ENCODE measurements at regions not wholly inside any gene's neighbourhood (a gene's known extent, or its start where the extent isn't known, plus 50 kb on each side); places are given as distances from the start of the nearest gene placed in this dataset.

DNA sequence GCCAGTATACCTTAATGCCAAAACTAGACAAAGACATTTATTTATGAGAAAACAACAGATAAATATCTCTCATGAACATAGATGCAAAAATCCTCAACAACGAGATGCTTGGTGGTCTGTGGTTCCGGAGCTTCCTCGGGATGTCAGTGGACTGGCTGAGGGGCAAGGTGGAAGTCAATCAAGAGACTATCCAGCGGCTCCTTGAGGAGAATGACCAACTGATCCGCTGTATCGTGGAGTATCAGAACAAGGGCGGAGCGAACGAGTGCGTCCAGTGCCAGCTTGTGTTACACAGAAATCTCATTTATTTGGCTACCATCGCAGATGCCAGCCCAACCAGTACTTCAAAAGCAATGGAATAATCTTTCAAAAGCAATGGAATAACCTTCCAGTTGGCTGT is 60.0 kb upstream of the PARD3 start:
- H3K9ac ChIP-seq (ENCODE audit: low read length in 3 of 3) = no peak overlapping the region
- no peaks in the 10 kb centered on the region for H3K4me1 ChIP-seq (ENCODE audit: control insufficient read depth in 2 of 3, insufficient read depth in 2 of 3, low read depth in 1 of 3, low read length in 3 of 3)
- H3K27ac ChIP-seq (ENCODE audit: low read depth in 2 of 2, low read length in 2 of 2) = no peak overlapping the region
- H3K9me3 ChIP-seq (ENCODE audit: control insufficient read depth in 2 of 3, insufficient read depth in 1 of 3, low read length in 3 of 3) = no peaks in the 10 kb centered on the region
- TF ChIP-seq, protein P1, sequence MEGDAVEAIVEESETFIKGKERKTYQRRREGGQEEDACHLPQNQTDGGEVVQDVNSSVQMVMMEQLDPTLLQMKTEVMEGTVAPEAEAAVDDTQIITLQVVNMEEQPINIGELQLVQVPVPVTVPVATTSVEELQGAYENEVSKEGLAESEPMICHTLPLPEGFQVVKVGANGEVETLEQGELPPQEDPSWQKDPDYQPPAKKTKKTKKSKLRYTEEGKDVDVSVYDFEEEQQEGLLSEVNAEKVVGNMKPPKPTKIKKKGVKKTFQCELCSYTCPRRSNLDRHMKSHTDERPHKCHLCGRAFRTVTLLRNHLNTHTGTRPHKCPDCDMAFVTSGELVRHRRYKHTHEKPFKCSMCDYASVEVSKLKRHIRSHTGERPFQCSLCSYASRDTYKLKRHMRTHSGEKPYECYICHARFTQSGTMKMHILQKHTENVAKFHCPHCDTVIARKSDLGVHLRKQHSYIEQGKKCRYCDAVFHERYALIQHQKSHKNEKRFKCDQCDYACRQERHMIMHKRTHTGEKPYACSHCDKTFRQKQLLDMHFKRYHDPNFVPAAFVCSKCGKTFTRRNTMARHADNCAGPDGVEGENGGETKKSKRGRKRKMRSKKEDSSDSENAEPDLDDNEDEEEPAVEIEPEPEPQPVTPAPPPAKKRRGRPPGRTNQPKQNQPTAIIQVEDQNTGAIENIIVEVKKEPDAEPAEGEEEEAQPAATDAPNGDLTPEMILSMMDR (IDR thresholded peaks at IDR 0.05; ENCODE audit: borderline replicate concordance, extremely low read depth, insufficient read depth) = no peak
- H3K36me3 ChIP-seq (ENCODE audit: control insufficient read depth in 2 of 3, insufficient read depth in 3 of 3, low read length in 3 of 3) = no peaks in the 10 kb centered on the region
- FAIRE-seq (no peak), DNase-seq (peak in 1 of 5 donors; percentile 9)
- intact Hi-C loops (cut with DNase I) = no loop called here
- H3K27me3 ChIP-seq (ENCODE audit: control insufficient read depth, insufficient read depth, low read length) = no peaks in the 10 kb centered on the region
- H3K4me3 ChIP-seq (ENCODE audit: low read length in 3 of 3) = no peak overlapping the region

DNA sequence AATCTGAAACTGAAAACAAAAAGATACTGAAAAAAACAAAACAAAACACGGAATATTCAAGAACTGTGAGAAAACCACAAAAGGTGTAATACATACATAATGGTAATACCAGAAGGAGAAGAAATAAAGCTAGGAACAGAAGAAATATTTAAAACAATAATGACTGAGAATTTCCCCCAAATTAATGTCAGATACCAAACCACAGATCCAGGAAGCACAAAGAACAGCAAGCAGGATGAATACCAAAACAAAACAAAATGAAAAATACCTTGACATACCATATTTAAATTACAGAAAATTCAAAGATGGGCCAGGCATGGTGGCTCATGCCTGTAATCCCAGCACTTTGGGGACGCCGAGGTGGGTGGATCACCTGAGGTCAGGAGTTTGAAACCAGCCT is 57.7 kb upstream of the PARD3 start:
- Histone ChIP-seq H3K36me3 (ENCODE audit: control insufficient read depth in 2 of 3, insufficient read depth in 3 of 3, low read length in 3 of 3) (no peaks in the 10 kb centered on the region), H3K27ac (ENCODE audit: low read depth in 2 of 2, low read length in 2 of 2) (no peak overlapping the region), H3K4me3 (ENCODE audit: low read length in 3 of 3) (no peak overlapping the region), H3K4me1 (ENCODE audit: control insufficient read depth in 2 of 3, insufficient read depth in 2 of 3, low read depth in 1 of 3, low read length in 3 of 3) (no peaks in the 10 kb centered on the region), H3K27me3 (ENCODE audit: control insufficient read depth, insufficient read depth, low read length) (no peaks in the 10 kb centered on the region), H3K9ac (ENCODE audit: low read length in 3 of 3) (no peak overlapping the region), H3K9me3 (ENCODE audit: control insufficient read depth in 2 of 3, insufficient read depth in 1 of 3, low read length in 3 of 3) (no peaks in the 10 kb centered on the region)
- DNase-seq (no peak), FAIRE-seq (no peak)
- TF ChIP-seq, protein P1 (IDR thresholded peaks at IDR 0.05; ENCODE audit: borderline replicate concordance, extremely low read depth, insufficient read depth) = no peak
- intact Hi-C loops (cut with DNase I) = no loop called here

DNA sequence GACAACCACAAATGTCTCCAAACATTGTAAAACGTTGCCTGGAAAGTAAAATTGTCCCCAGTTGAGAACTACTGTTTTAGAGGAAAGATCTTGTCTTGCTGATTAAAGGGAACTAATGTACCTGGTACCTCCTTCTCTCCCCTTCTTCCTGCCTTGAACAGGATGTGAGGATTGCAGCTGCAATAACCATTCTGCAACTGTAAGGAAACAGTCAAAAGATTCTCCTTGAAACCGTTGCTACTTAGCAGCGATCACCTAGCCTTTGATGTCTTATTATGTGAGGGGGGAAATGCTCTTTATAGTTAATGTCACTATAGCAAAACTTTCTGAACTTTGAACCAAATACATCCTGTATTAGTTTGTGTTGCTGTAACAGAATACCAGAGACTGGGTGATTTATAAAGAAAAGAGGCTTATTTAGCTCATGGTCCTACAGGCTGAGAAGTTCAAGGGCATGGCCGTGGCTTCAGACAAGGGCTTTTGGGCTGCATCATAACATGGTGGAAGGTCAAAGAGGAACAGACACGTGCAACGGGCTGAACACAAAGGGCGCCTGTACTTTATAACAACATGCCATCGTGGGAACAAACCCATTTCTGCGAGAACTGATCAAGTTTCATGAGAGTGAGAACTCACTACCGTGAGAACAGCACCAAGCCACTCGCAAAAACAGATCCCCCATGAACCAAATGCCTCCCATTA is 54.2 kb upstream of the PARD3 start:
- peaks cover 0 to 5% (median under 1%) of the 10 kb centered on the region in 3 donors for H3K4me1 ChIP-seq (ENCODE audit: control insufficient read depth in 2 of 3, insufficient read depth in 2 of 3, low read depth in 1 of 3, low read length in 3 of 3)
- H3K27ac ChIP-seq (ENCODE audit: low read depth in 2 of 2, low read length in 2 of 2) = no peak overlapping the region
- TF ChIP-seq, protein P1 (IDR thresholded peaks at IDR 0.05; ENCODE audit: borderline replicate concordance, extremely low read depth, insufficient read depth) = no peak
- peak in 1 of 5 donors; percentile 10 for DNase-seq
- H3K36me3 ChIP-seq (ENCODE audit: control insufficient read depth in 2 of 3, insufficient read depth in 3 of 3, low read length in 3 of 3) = no peaks in the 10 kb centered on the region
- no peaks in the 10 kb centered on the region for H3K9me3 ChIP-seq (ENCODE audit: control insufficient read depth in 2 of 3, insufficient read depth in 1 of 3, low read length in 3 of 3)
- H3K27me3 ChIP-seq (ENCODE audit: control insufficient read depth, insufficient read depth, low read length) = no peaks in the 10 kb centered on the region
- intact Hi-C loops (cut with DNase I) = no loop called here
- no peak overlapping the region for H3K9ac ChIP-seq (ENCODE audit: low read length in 3 of 3)
- FAIRE-seq = no peak
- H3K4me3 ChIP-seq (ENCODE audit: low read length in 3 of 3) = no peak overlapping the region

DNA sequence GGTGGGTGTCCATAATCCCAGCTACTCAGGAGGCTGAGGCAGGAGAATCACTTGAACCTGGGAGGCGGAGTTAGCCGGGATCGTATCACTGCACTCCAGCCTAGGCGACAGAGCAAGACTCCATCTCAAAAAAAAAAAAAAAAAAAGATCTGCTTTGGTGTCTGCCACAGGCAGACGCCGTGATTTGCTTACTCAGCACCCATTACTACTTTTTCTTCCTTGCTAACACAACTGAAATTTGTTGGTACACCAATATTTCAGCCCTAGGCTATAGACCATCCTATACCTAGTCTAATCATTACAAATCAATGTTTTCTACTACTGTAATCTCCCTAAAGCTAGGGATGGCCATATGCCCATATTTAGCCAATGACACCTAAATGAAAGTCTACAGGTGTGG is 53.5 kb upstream of the PARD3 start:
- Histone ChIP-seq H3K4me3 (ENCODE audit: low read length in 3 of 3) (no peak overlapping the region), H3K27ac (ENCODE audit: low read depth in 2 of 2, low read length in 2 of 2) (no peak overlapping the region), H3K9ac (ENCODE audit: low read length in 3 of 3) (no peak overlapping the region), H3K27me3 (ENCODE audit: control insufficient read depth, insufficient read depth, low read length) (no peaks in the 10 kb centered on the region), H3K4me1 (ENCODE audit: control insufficient read depth in 2 of 3, insufficient read depth in 2 of 3, low read depth in 1 of 3, low read length in 3 of 3) (peaks cover 0 to 7% (median 4%) of the 10 kb centered on the region in 3 donors), H3K9me3 (ENCODE audit: control insufficient read depth in 2 of 3, insufficient read depth in 1 of 3, low read length in 3 of 3) (no peaks in the 10 kb centered on the region), H3K36me3 (ENCODE audit: control insufficient read depth in 2 of 3, insufficient read depth in 3 of 3, low read length in 3 of 3) (no peaks in the 10 kb centered on the region)
- DNase-seq (peak in 1 of 5 donors; percentile 2), FAIRE-seq (no peak)
- TF ChIP-seq, protein P1 (IDR thresholded peaks at IDR 0.05; ENCODE audit: borderline replicate concordance, extremely low read depth, insufficient read depth) = no peak
- intact Hi-C loops (cut with DNase I) = no loop called here
